ENCODE measurements at regions not wholly inside any gene's neighbourhood (a gene's known extent, or its start where the extent isn't known, plus 50 kb on each side); places are given as distances from the start of the nearest gene placed in this dataset.
"Not testable (repeated sequence)": the region's sequence is repeated elsewhere in the genome, so short reads cannot be mapped to it uniquely, and the experiment has no call there.

DNA sequence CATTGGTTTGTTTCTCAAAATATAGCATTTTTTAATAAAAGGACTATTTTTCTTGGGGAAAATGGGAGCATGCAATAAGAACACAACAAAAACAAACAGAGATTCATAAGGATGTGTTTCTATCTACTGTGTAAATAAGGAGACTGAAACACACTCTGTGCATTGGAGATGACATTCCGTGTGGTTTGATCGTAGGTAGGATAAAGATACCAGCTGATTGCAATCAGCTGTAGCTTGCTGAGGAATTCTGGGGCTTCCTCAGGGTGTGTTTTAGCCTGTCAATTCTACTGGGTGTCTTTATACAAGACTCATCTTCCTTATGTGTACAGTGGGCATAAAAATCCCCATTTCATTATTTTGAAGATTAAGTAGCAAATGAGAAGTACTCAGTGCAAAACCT, 591.6 kb downstream of the DSC3 start:
- no peak for DNase-seq (ENCODE audit: low spot score)

DNA sequence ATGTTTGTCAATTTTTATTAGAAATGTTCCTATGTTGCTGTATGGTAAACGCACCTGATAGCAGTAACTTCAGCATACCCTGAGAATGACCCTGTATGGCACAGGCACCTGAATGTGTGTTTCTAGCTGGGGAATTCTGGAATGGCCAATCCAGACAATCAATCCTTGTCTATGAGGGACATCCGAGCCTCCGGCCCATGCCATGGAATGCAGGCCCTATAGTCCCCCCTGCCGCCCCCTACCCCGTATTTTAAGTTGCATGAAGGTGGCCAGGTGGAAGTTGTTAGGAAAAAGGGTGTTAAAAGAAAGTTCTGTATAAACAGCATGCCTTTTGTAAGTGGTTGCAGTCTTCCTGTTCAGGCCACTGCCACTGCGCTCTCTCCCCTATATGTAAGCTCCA, 595.9 kb downstream of the DSC3 start:
- DNase-seq (ENCODE audit: low spot score) = no peak

DNA sequence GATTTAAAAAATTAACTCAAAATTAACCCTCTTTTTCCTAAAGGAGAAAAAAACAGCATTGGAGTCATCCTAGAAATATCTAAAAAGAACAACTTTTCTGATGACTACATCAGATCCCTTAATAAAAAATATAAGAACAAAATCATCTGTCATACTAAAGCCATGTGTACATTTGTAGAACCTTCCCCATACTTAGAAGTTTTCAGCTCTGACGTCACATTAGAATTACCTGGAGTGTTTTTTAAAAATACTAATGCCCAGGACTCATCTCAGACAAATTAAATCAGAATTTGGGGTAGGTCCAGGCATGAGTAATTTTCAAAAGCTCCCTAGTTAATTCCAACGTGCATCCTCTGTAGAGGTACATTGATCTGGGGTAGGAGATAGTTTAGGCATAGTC, 598.0 kb downstream of the DSC3 start:
- DNase-seq (ENCODE audit: low spot score) = no peak

DNA sequence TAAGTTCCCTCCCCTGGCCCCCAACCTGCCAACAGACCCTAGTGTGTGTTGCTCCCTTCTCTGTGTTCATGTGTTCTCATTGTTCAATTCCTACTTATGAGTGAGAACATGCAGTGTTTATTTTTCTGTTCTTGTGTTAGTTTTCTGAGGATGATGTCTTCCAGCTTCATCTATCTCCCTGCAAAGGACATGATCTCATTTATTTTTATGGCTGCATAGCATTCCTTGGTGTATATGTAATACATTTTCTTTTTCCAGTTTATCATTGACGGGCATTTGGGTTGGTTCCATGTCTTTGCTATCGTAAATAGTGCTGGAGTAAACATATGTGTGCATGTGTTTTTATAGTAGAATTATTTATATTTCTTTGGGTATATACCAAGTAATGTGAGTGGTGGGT, 602.2 kb downstream of the DSC3 start:
- no peak for DNase-seq (ENCODE audit: low spot score)

DNA sequence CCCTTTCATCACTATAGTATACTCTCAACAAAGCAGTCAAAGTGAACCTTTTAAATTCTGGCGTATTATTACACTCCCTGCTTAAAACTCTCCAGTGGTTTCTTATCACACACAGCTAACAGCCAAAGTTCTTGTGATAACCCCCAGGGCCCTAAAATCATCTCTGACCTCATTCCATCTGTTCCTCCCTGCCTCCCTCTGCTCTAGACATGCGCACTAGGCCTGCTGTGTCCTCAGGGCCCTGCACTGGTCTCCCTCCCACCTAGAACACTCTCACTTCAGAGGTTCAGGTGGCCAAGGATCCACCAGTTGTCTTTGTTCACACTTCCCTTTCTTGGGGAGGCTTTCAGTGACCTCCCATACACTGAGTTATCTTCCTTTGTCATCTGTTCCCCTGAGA, 603.4 kb downstream of the DSC3 start:
- no peak for DNase-seq (ENCODE audit: low spot score)

DNA sequence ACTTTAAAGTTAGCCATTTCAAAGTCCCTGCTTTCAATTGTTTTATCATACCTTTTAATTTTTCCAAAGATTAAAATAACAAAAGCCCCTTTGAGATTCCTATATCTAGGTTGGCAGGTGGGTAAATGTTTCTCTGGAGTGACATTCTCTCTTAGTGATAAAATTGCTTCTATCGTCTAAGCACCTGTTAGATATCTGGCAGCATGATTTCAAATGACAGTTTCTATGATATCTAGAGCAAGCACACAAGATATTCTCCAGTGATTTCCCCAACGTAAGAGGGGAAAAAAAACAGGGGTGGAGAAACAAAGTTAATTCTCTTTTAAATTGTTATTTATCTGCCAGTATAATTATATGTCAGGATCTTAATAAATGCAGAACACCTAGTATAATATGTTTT, 610.2 kb downstream of the DSC3 start:
- no peak for DNase-seq (ENCODE audit: low spot score)

DNA sequence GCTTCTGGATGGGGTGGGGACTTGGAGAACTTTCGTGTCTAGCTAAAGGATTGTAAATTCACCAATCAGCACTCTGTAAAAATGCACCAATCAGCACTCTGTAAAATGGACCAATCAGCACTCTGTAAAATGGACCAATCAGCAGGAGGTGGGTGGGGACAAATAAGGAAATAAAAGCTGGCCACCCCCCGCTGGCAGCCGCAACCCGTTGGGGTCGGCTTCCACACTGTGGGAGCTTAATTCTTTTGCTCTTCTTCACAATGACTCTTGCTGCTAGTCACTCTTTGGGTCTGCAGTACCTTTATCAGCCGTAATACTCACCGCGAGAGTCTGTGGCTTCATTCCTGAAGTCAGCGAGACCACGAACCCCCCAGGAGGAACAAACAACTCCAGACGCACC, 623.1 kb downstream of the DSC3 start:
- DNase-seq (ENCODE audit: low spot score) = not testable (repeated sequence)

DNA sequence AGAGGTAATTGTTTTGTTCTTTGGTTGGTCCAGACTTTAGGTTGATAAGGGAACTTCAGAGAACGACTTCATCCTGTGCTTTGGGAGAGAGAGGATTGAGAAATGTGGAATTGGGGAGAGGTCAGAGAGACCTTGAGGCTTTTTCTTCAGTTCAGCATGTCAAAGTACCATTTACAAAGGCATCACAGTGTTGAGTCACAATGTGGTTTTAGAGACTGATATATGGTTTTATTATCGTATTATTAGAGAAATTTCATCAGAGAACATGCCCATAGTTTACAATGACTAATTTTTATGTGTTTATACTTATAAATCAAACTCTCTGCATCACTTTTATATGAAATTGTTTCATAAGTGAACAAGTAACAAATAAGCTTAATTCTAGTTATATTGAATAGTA, 626.6 kb downstream of the DSC3 start:
- no peak for DNase-seq (ENCODE audit: low spot score)

DNA sequence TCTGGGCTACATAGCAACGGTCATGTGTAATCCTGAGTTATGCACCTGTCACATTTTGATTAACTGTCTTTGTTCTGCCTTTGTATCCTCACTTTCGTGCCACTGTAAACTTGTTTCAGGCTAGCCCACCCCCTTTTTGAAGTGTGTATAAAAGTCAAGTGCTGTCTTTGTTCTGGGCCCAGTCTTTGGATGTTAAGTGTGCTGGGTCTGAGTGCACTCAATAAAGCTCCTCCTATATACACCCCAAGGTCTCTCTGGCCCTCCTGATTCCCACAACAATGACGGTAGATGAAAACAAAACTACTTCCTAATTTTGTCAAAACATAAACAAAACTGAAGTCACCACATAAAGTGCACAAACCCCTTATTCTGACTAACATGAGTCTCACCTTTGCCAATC, 633.4 kb downstream of the DSC3 start:
- DNase-seq (ENCODE audit: low spot score) = no peak

DNA sequence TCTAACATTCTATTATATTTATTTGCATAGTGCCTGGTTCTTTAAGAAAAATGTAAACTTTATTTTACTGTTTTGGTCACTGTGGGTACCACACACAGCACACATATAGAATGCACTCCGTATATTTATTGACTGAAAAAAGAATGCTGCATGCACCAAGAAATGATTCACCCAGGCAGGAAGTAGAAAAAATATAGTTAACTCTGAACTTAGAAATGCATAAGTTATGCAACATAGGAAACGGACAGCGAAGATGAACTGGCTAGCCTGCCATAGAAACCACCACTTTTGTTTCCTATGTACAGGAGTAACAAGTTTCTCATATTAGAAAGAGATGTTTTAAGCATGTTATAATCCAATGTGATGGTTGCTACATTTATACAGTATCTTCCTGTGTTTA, 635.8 kb downstream of the DSC3 start:
- DNase-seq (ENCODE audit: low spot score) = no peak

DNA sequence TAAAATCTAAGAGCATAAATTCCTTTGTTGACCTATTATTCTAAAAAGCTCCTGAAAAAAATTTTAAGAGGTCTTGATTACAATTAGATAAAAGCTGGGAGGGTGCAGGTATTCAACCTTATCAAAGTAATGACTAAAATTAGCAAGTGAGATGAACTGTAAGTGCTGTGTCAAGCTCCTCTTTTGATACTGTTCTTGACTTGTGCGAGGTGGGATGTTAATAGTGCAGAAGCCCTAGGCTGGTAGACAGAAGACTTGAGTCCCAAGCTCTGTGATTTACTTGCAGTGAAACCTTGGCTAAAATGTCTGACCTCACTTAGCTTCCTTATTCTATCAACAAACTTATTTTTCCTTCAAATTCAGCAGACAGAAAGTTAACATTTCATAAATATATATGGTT, 637.5 kb downstream of the DSC3 start:
- DNase-seq (ENCODE audit: low spot score) = no peak

DNA sequence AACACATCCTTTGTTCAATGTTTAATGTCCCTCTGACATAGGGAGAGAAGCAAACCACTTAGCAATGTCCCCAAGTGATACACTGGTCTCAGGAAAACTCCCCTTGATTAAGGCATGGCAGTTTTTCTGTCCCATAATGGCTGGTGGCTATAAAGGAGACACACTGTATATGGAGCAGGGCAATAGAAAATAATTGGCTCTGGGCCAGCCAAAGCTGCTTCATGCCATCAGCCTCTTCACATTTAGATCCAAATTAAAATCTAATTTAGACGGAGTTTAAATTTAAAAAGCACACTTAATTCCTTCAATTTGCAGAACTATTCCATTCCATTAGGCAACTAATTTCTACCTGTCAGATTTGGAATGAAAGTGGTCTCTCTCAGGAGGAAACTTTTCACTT, 638.1 kb downstream of the DSC3 start:
- DNase-seq (ENCODE audit: low spot score) = no peak

DNA sequence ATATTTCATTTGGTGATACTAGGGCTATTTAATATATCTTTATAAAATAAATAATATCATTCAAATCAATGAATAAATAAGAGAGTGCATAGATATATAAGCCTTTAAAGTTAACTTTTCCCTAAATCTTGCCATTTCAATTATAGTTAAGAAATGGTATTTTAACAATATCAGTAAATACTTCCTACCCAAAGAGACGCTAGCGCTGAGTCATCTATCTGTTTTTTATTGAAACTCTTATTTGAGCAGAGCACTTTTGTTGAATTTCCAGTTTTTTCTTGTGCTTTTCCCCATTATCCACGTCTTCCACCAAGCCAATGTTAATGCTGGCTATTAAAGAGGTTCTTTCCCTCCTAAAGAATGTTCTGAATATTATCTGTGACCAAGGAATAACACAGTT, 639.3 kb downstream of the DSC3 start:
- no peak for DNase-seq (ENCODE audit: low spot score)

DNA sequence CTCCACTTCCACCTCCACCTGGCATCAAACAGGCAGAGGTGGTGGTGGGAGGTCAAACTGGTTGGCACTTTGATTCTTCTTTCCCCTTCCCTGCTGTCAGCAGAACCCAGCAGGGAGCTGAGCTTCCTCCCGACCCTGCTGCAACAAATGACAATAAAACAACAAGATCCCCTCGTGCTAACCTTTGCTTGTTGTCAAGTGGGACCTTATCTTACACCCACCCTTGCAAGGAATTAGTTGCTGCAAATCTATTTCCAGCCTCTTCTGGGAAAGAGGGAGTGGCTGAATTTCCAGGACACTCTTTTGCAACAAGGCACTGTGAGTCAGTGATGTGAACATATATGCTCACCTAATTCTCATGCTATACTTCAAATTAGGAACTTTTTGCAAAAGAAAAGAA, 655.1 kb downstream of the DSC3 start:
- no peak for DNase-seq (ENCODE audit: low spot score)

DNA sequence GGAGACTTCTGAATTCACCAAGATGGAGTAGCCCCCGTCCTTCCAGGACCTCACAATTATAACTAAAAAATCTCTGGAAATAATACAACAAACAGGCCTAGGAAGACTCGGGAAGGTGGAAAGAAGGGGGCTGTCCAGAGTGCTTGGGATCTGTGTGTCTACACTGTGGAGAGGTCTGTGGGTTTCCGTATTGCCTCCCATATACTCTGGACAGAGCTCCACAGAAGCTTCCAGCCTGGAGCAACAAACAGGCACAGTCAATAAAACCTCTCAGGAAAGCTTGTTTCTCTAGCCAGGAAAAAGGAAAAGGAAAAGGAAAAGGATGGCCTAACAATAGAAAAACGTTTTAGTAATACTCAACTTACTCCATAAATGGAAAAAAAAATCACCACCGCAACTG, 655.9 kb downstream of the DSC3 start:
- DNase-seq (ENCODE audit: low spot score) = no peak

DNA sequence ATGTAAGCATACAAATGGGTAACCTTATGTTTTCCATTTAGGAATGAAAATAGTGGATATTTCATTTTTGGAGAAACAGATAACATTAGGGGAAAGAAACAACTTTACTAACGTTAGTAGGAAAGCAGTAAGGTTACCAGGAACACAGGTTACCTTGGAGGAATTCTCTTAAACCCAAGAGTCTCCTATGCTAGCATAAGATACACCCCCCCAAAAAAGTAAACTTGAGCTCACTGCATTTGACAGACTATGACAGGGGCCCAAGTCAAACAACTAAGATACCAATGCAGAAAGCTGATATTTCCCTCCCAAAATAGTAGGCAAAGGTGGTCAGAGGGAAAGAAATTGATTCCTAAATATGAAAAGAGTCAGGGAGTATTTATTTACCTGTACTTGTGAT, 656.9 kb downstream of the DSC3 start:
- no peak for DNase-seq (ENCODE audit: low spot score)

DNA sequence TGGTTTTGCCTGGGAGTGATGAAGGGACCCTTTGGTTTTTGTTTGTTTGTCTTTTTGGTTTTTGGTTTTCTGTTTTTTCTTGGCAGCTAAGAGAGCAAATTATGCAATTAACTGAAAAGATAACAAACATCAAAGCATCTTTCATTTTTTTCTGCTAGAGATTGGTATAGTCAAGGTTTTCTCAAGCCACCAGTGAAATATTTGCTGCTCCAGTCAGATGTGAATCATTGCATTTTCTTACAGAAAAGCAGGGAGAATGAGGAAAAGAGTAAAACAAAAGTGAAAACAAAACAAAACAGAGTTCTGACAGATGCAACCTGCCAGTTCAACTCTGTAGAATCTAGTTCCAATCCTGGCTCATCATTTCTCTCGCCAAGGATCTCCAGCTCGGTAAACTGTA, 660.7 kb downstream of the DSC3 start:
- DNase-seq (ENCODE audit: low spot score) = no peak

DNA sequence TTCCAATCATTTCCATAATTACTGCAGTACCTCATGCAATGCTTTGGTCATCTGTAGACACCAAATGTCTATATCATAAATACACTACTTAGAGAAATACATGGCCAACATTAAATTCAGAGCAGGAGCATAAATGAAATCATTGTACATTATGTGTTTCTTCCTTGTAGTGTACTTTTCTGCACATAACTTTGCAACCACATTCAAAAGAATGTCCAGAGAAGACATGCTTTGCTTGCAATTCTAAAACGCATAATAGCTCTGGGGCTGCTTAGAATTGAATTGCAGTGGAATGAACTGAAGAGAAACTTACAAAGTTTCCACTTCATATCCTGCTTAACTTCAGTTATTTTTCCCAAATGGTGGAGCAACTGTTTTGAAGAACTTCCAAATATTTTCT, 664.4 kb downstream of the DSC3 start:
- DNase-seq (ENCODE audit: low spot score) = no peak

DNA sequence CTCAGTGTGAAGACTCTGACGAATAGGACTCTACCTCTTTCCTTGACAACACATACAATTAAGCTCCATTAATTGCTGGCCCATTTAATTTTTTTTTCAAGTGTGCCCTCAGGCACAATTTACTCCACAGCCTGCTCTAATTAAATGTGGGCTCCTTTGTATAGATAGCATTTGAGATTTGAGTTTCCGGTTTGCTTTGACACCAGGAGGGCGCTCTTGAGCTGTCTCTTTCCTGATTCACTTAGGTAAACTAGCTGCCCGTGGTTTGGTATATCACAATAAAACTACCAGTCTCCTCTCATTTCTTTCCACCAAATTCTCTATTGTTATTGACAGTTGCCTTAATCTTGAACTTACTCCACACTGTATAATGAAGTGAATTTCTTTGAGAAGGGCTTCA, 666.0 kb downstream of the DSC3 start:
- DNase-seq (ENCODE audit: low spot score) = no peak

DNA sequence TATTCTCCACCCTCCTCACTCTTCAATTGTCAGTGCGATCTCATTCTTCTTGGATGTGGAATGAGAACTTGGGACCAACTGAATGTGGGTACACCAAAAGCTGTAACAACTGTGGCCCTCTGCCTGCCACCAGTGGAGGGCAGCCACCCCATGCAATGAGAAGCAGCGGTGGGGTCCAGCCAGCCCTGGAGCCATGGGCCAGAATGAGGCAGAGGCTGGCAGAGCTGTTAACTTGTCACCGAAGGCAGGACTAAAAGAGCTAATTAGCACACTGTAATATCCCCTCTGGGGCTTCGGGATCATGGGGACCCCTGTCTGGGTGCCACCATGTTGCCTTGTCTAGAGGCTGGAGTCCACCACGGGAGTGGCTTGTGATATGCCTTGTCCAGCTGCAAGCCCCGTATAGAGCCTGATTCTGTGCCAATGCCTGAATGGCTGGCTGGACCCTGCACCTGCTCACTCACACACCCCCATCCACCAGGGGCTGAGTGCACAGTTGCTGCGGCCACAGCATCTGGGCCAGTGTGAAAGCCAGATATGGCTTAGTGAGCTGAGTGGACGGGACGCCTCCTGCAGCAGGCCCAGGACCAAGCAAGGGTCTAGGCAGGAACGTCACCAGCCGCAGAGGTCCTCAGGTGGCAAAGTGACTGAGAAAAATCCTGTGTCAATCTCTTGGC, 680.5 kb downstream of the DSC3 start:
- no peak for DNase-seq (ENCODE audit: low spot score)

DNA sequence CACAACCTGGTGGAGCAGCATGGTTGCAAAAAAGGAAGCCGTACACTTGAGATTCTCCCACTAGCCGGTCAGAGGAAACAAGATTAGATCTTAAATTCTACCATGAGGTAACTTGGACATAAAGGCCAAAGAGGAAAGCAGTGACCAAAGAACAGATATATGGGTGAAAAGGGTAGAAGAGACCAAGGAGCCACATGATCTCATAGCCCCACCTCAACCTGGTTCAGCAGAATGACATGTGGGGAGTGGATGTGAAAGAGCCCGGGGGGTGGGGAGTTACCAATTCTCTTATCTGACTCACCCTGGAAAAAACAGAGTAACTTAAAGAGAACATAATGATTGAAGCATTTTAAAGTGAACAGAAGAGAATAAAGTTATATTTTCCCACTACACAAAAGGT, 683.0 kb downstream of the DSC3 start:
- no peak for DNase-seq (ENCODE audit: low spot score)

DNA sequence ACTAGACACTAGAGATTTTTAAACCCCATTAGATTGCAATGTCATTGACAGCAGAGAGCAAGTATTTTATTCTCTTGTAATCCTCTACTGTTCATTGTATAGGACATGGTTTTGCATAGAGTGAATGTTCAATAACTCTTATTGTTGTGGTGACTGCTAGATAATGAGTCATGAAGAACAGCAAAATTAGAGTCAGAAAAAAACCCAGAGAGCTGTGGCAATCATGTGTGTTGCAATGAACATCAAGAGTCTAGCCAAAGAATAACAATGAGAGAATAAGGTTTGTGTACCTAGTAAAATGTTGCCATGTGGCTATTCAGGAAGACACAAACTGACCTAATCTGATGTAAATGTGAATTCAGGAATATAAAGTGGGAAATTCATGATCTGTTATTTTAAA, 684.0 kb downstream of the DSC3 start:
- DNase-seq (ENCODE audit: low spot score) = peak; percentile 4

DNA sequence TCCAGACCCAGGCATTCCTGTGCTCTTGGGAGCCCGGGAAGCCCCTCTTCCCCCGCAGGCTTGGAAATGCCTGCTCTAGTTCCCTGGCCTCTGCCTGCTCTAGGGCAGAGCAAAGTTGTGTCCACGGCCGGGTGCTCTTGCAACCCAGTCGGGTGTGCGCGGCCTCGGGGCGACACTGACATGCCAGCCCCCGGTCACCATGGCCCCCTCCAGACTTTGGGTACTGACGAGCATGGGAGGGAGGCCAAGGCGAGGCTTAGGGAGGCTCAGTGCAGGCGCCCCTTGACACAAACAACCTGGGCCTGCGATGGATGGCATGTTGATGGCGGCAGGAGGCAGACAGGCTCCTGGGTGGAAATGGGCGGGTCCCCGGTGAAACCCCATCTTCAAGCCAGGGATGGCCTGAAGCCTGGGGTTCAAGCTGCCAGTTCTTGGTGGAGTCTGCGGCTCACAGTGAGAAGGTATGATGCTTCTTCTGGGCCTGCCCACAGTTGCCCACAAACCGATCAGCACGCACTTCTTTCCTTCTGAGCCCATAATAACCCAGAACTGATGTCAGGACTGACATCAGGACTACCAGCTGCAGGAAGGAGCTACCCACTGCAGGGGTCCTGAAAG, 689.9 kb downstream of the DSC3 start:
- DNase-seq (ENCODE audit: low spot score) = no peak

DNA sequence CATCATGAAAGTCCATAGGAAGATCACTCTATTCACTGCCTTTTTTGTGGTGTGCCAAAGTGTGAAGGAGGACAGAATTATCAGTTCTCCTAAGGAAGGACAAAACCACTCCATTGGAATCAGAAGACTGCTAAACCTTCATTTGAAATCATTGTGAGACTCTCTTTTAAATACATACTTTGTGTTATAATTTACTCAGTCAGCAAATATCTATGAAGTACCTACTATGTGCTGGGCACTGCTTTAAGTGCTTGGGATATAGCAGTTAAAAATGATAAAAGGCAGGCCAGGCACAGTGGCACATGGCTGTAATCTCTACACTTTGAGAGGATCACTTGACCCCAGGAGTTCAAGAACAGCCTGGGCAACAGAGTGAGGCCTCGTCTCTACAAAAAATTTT, 692.3 kb downstream of the DSC3 start:
- no peak for DNase-seq (ENCODE audit: low spot score)

DNA sequence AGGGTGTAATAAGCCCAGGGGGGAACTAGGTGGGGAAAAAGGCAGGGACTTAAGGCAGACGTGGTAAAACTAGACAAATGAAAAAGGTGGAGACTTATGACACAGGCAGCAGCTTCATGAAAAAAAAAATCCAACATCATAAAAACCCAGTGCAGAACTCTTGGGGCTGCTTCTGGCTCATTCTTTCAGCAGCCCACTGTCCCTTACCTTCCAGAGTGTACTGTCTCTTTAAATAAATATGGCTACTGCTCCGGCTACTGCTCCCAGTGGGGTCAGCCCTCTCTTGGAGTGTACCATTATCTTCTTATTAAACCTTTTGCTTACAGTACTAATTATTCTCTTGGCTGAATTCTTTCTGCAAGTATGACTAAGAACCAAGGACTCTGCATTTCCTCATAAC, 699.5 kb downstream of the DSC3 start:
- DNase-seq (ENCODE audit: low spot score) = no peak

Measured in GM03348 (cell line).